H9 (cell line): ENCODE measurements at regions not wholly inside any gene's neighbourhood (a gene's known extent, or its start where the extent isn't known, plus 50 kb on each side); places are given as distances from the start of the nearest gene placed in this dataset.

Experiments used
- DNase-seq: peaks from one replicate; pipeline ENCODE4 v3.0.0-alpha.2; 2017
- H2AFZ ChIP-seq: one replicate; pipeline ENCODE4 v1.6.1; 2013; ENCODE audit warnings: mild to moderate bottlenecking, low read length, control low read depth, moderate library complexity
- H2AK5ac ChIP-seq: 2 replicates; pipeline ENCODE4 v1.6.1; 2013; ENCODE audit warnings: low read length, control low read depth, mixed read lengths; ENCODE audit not compliant: insufficient read length
- H2BK120ac ChIP-seq: one replicate; pipeline ENCODE4 v1.6.1; 2013; ENCODE audit warnings: low read depth, mild to moderate bottlenecking, low read length, control low read depth, inconsistent platforms; ENCODE audit not compliant: poor library complexity, severe bottlenecking
- H2BK12ac ChIP-seq: 2 replicates; pipeline ENCODE4 v1.6.1; 2013; ENCODE audit warnings: low read length, control low read depth, mixed read lengths, low read depth; ENCODE audit not compliant: insufficient read length
- H2BK15ac ChIP-seq: 2 replicates; pipeline ENCODE4 v1.6.1; 2013; ENCODE audit warnings: low read depth, low read length, control low read depth
- H2BK20ac ChIP-seq: one replicate; pipeline ENCODE4 v1.6.1; 2013; ENCODE audit warnings: low read depth, mild to moderate bottlenecking, low read length, control low read depth, inconsistent platforms; ENCODE audit not compliant: poor library complexity, severe bottlenecking
- H2BK5ac ChIP-seq: 2 replicates; pipeline ENCODE4 v1.6.1; 2013; ENCODE audit warnings: low read length, control low read depth, mixed read lengths; ENCODE audit not compliant: insufficient read length
- H3K14ac ChIP-seq: 2 replicates; pipeline ENCODE4 v1.6.1; 2013; ENCODE audit warnings: low read length, control low read depth; ENCODE audit not compliant: insufficient read depth
- H3K18ac ChIP-seq: 2 replicates; pipeline ENCODE4 v1.6.1; 2013; ENCODE audit warnings: low read depth, mild to moderate bottlenecking, mixed read lengths, low read length, control low read depth; ENCODE audit not compliant: insufficient read length
- H3K23ac ChIP-seq: 2 replicates; pipeline ENCODE4 v1.6.1; 2013; ENCODE audit warnings: low read length, control low read depth, mixed read lengths, low read depth; ENCODE audit not compliant: insufficient read length
- H3K23me2 ChIP-seq: 2 replicates; pipeline ENCODE4 v1.6.1; 2013; ENCODE audit warnings: low read depth, mild to moderate bottlenecking, mixed read lengths, low read length, control low read depth; ENCODE audit not compliant: insufficient read length, poor library complexity, severe bottlenecking
- H3K27ac ChIP-seq: 2 replicates; pipeline ENCODE4 v1.5.1; 2013; ENCODE audit warnings: low read length, control low read depth, mixed read lengths, low read depth; ENCODE audit not compliant: insufficient read length
- H3K27me3 ChIP-seq: 2 replicates; pipeline ENCODE4 v1.6.1; 2013; ENCODE audit warnings: low read length, control low read depth, inconsistent platforms; ENCODE audit not compliant: insufficient read depth
- H3K4ac ChIP-seq: 2 replicates; pipeline ENCODE4 v1.6.1; 2013; ENCODE audit warnings: low read depth, mild to moderate bottlenecking, control low read depth, inconsistent platforms, low read length, moderate library complexity
- H3K4me1 ChIP-seq: 2 replicates; pipeline ENCODE4 v1.6.1; 2013; ENCODE audit warnings: low read length, control low read depth, inconsistent platforms; ENCODE audit not compliant: insufficient read depth
- H3K4me2 ChIP-seq: 2 replicates; pipeline ENCODE4 v1.6.1; 2013; ENCODE audit warnings: low read length, control low read depth, mixed read lengths; ENCODE audit not compliant: insufficient read length, insufficient read depth
- H3K56ac ChIP-seq: 2 replicates; pipeline ENCODE4 v1.6.1; 2013; ENCODE audit warnings: low read depth, mild to moderate bottlenecking, mixed read lengths, low read length, control low read depth; ENCODE audit not compliant: insufficient read length
- H3K79me1 ChIP-seq: 2 replicates; pipeline ENCODE4 v1.6.1; 2013; ENCODE audit warnings: low read depth, mild to moderate bottlenecking, moderate library complexity, low read length, control low read depth, inconsistent platforms; ENCODE audit not compliant: insufficient read depth, poor library complexity, severe bottlenecking
- H3K79me2 ChIP-seq: 2 replicates; pipeline ENCODE4 v1.6.1; 2013; ENCODE audit warnings: low read length, control low read depth, inconsistent platforms; ENCODE audit not compliant: insufficient read depth
- H3K9ac ChIP-seq: 2 replicates; pipeline ENCODE4 v1.6.1; 2013; ENCODE audit warnings: low read length, control low read depth, mixed read lengths; ENCODE audit not compliant: insufficient read length; ENCODE audit errors: extremely low read depth
- H3K9me3 ChIP-seq: one replicate; pipeline ENCODE4 v1.6.1; 2013; ENCODE audit warnings: low read depth, low read length, inconsistent platforms; ENCODE audit not compliant: control insufficient read depth
- H3T11ph ChIP-seq: one replicate; pipeline ENCODE4 v1.6.1; 2013; ENCODE audit warnings: mild to moderate bottlenecking, low read length, control low read depth, inconsistent platforms
- H4K20me1 ChIP-seq: one replicate; pipeline ENCODE4 v1.6.1; 2013; ENCODE audit not compliant: control insufficient read depth, insufficient read length, insufficient read depth
- H4K5ac ChIP-seq: 2 replicates; pipeline ENCODE4 v1.6.1; 2013; ENCODE audit warnings: low read depth, mild to moderate bottlenecking, mixed read lengths, low read length, control low read depth; ENCODE audit not compliant: insufficient read length
- H4K8ac ChIP-seq: replicated peaks from 2 replicates; pipeline ENCODE4 v1.6.1; 2013; ENCODE audit warnings: low read length, control low read depth, mixed read lengths, low read depth; ENCODE audit not compliant: insufficient read length
- H4K91ac ChIP-seq: 2 replicates; pipeline ENCODE4 v1.6.1; 2013; ENCODE audit warnings: low read depth, mild to moderate bottlenecking, moderate library complexity, mixed read lengths, low read length, control low read depth; ENCODE audit not compliant: insufficient read length
- H3K27ac Mint-ChIP-seq, 3 experiments: 2 replicates in 2 of 3; 3 replicates in 1 of 3; pipeline ENCODE4 v1.8.0; 2020 to 2021; ENCODE audit warnings: mixed read lengths in 3 of 3, mild to moderate bottlenecking in 1 of 3, moderate library complexity in 1 of 3
- H3K27me3 Mint-ChIP-seq: 2 replicates; pipeline ENCODE4 v1.8.0; 2021; ENCODE audit warnings: low read depth, mild to moderate bottlenecking, moderate library complexity, mixed read lengths
- H3K36me3 Mint-ChIP-seq, 3 experiments: 2 replicates in 2 of 3; 3 replicates in 1 of 3; pipeline ENCODE4 v1.8.0; 2020 to 2021; ENCODE audit warnings: low read depth in 3 of 3, mixed read lengths in 3 of 3; ENCODE audit not compliant: insufficient read depth in 1 of 3
- H3K4me1 Mint-ChIP-seq, 2 experiments: 2 replicates each; pipeline ENCODE4 v1.8.0; 2020; ENCODE audit warnings: mixed read lengths in 2 of 2
- H3K4me3 Mint-ChIP-seq, 2 experiments: 2 replicates in 1 of 2; 3 replicates in 1 of 2; pipeline ENCODE4 v1.8.0; 2020 to 2021; ENCODE audit warnings: mild to moderate bottlenecking in 2 of 2, mixed read lengths in 2 of 2, moderate library complexity in 1 of 2
- H3K9me3 Mint-ChIP-seq, 2 experiments: 2 replicates in 1 of 2; 3 replicates in 1 of 2; pipeline ENCODE4 v1.8.0; 2020; ENCODE audit warnings: mild to moderate bottlenecking in 2 of 2, mixed read lengths in 2 of 2, moderate library complexity in 1 of 2
- CTCF ChIP-seq: fragments of 200-600 bp; sonication (generic); conservative IDR thresholded peaks from 3 replicates; pipeline ENCODE4 v1.8.0; 2021; ENCODE audit warnings: antibody characterized with exemption, mild to moderate bottlenecking
- WGBS: extraction: QIAGEN DNeasy Blood & Tissue Kit; methylation state at CpG from one replicate; pipeline ENCODE4 v1.1.7; 2013; ENCODE audit warnings: missing lambda C conversion rate, low lambda C conversion rate, mixed read lengths; ENCODE audit not compliant: insufficient read length; ENCODE audit errors: extremely low coverage; 5-methylcytosine and 5-hydroxymethylcytosine counted together

GRCh38 chr10:21055339-21056135, 158.4 kb upstream of the NEBL start:
- WGBS: no CpG with 5 or more reads among the region's 12 CpGs
- peaks cover 4 to 10% (median 6%) of the 10 kb centered on the region in 3 experiments; a peak in 6 of 7 replicates for H3K36me3 Mint-ChIP-seq
- no peak overlapping the region for H3K27ac ChIP-seq

More at GRCh38 chr10:21055339-21056135, 158.4 kb upstream of the NEBL start:
- Histone ChIP-seq H2BK120ac (no peak overlapping the region), H3K23me2 (no peaks in the 10 kb centered on the region), H3K27me3 (no peaks in the 10 kb centered on the region), H3K4me1 (no peaks in the 10 kb centered on the region), H4K5ac (no peak overlapping the region), H3K14ac (no peak overlapping the region), H4K91ac (no peak overlapping the region), H3K4me2 (no peak overlapping the region), H2BK12ac (no peak overlapping the region), H3K18ac (no peak overlapping the region), H3K56ac (no peak overlapping the region), H2AK5ac (no peak overlapping the region), H4K20me1 (no peaks in the 10 kb centered on the region), H3K4ac (no peak overlapping the region), H2BK5ac (no peak overlapping the region), H2AFZ (no peak overlapping the region), H3K9ac (no peak overlapping the region), H2BK15ac (no peak overlapping the region), H3K79me1 (no peaks in the 10 kb centered on the region), H3K9me3 (no peaks in the 10 kb centered on the region), H3K23ac (no peak overlapping the region), H4K8ac (no peak overlapping the region), H3K79me2 (no peaks in the 10 kb centered on the region), H2BK20ac (no peak overlapping the region), H3T11ph (no peak overlapping the region)
- TF ChIP-seq CTCF: no peak
- no peak for DNase-seq
- H3K4me3 Mint-ChIP-seq: no peak overlapping the region
- peaks cover 7 to 11% of the 10 kb centered on the region in 2 experiments; a peak in 4 of 5 replicates for H3K9me3 Mint-ChIP-seq
- H3K4me1 Mint-ChIP-seq: peaks cover 9 to 11% of the 10 kb centered on the region in 2 experiments; a peak in 3 of 4 replicates
- H3K27ac Mint-ChIP-seq: no peak overlapping the region
- H3K27me3 Mint-ChIP-seq: no peaks in the 10 kb centered on the region
